Bone marrow (tissue), 2 donors: ENCODE measurements at regions not wholly inside any gene's neighbourhood (a gene's known extent, or its start where the extent isn't known, plus 50 kb on each side); places are given as distances from the start of the nearest gene placed in this dataset.

Experiments
- DNase-seq, 2 donors: peaks; one replicate each; lab custom pipeline; 2025; lab: John Stamatoyannopoulos, UW

DNA sequence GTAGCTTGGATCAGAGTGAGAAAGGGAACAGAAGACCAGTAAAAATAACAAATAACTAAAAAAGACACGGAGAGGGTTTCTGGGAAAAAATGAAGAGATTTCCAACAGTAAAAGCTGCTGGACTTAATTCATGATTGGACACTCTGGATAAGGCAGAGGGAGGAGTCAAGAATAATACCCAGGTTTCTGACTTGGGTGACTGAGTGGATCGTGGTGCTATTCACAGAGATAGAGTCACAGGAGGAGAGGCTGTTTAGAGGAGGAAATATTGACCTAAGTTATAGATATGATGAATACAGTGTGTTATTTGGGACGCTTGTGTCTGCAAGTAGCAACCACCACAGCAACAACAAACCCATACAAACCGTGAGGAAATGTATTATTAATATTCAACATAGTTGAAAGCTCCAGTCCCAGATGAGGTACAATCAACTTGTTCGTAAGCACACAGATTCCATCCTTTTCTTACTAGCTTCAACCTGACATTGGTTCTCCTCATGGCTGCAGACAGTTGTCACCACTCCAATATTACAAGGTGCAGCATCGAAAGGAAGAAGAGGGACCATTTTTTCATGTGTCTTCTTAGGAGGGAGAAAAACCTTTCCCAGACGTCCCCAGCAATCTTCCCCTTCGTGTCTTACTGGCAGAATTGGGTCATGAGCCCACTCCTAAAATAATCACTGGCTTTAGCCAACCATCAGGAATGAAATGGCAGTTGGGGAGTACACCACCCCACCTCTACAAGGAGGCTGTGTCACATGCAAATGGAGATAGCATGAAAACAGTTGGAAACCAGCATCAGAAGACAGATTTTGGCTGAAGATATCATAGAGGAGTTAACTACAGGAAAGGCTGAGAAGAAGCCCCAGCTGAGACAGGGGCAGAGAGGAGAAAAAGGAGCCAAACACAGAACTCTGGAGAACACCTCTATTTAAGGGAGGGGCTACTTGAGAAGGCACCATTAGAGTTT lies 387.8 kb downstream of the SHQ1 start:
- DNase-seq: no peak

DNA sequence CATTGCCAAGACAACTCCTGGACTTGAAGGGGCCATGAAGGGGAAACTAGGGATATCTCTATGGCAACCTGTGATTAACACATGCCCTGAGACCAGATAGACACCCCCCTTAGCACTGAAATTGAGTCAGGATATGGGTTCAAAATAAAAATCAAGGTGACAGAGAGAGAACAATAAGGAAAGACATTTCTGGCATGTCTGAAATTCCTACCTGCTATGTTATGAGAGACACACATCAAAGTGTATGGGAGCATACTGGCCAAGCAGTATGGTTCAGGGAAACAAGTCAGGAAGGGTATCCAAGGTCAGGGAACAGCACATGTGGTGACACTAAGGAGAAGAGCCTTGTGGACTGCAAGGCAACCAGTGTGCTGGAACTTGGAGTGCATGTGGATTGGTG lies 388.7 kb downstream of the SHQ1 start:
- no peak for DNase-seq

GRCh38 chr3:72458375-72458774 lies 389.9 kb downstream of the SHQ1 start:
- DNase-seq: no peak

DNA sequence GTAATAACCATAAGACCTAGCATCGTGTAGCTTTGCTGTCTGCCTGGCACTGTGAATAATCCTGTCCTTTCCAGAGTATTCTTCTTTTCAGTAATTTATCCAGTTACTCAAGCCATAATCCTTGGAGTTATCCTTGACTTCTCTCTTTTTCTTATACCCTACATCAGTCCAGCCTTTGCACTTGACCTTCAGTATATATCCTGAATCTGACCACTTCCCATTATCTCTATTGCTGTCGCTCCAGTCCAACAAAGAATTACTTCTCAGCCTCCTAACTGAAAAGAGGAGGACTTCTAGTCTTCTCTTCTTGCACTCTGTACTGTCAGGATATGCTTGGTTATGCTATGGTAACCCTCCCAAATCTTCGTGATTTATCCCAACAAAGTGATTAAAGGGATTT lies 393.8 kb downstream of the SHQ1 start:
- no peak for DNase-seq

DNA sequence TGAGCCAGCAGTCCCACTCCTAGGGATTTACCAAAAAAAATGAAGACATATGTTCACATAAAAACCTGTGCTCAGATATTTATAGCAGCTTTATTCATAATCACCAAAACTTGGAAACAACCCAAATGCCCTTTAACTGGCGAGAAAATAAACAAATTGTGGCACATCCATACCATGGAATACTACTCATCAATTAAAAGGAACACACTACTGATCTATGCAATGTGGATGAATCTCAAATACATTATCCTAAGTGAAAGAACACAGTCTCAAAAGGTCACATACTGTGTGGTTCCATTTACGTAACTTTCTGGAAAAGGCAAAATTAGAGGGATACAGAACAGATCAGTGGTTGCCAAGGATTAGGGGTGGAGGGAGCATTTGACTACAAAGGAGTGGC lies 394.5 kb downstream of the SHQ1 start:
- DNase-seq: no peak

- DNase-seq: no peak
Observed at GRCh38 chr3:72452745-72453144, 395.5 kb downstream of the SHQ1 start.

DNA sequence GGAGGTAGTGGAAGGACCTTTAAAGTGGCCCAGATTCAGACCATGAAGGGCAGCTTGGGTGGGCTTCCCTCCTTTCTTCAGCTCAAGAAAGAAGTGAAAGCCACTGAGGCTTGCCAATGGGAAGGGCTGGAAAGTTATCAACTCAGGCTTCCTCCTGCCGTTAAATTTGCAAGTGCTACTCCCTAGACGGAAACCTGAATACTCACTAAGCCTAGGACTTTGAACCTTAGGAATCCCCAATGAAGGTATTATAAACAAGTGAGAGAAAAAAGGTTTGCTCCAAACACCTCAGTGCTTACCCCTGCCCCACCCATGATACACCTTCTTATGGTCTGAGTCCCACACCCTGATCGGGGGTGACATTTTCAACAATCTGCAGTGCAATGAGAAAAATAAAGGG lies 396.4 kb downstream of the SHQ1 start:
- DNase-seq: no peak

DNA sequence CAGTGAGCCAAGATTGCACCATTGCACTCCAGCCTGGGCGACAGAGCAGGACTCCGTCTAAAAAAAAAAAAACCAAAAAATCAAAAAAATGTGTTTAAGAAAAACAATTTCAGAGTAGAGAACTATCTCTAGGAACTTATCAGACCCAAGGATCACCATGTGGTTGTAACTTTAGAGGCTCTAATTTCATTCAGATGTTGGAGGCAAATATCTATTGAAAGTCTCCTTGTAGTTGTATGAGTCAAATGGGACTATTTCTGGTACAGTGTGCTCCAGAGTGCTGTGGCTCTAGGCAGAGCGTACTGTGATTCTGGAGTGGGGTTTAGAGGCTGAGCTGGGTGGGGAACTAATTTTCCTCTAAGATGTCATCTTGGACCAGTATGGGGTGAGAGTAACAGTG lies 398.7 kb downstream of the SHQ1 start:
- DNase-seq: no peak

- no peak for DNase-seq
Observed at GRCh38 chr3:72448858-72449257, 399.4 kb downstream of the SHQ1 start.

DNA sequence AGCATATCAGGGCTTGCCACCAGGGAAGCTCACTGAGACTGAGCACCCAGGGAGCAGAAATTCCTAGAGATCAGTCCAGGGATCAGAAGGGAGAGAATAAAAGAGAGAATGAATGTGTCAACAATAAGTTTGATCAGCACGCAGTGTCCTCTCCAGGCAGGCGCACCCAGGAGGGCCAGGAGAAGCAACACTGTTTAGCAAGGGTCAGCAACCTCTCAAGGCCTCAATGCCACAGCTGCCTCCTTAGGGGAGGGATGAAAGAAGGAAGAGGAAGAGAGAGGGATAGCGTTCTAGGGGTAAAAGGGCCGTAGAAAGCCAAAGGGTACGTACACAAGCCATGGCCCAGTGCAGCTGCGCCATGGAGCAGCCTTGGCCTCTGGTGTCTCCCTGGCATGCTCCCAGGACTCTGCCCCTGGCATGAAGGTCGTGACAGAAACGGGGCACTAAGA lies 399.8 kb downstream of the SHQ1 start:
- DNase-seq: no peak

GRCh38 chr3:72447059-72447946 lies 400.9 kb downstream of the SHQ1 start:
- DNase-seq: peak; percentile 73 to 83

DNA sequence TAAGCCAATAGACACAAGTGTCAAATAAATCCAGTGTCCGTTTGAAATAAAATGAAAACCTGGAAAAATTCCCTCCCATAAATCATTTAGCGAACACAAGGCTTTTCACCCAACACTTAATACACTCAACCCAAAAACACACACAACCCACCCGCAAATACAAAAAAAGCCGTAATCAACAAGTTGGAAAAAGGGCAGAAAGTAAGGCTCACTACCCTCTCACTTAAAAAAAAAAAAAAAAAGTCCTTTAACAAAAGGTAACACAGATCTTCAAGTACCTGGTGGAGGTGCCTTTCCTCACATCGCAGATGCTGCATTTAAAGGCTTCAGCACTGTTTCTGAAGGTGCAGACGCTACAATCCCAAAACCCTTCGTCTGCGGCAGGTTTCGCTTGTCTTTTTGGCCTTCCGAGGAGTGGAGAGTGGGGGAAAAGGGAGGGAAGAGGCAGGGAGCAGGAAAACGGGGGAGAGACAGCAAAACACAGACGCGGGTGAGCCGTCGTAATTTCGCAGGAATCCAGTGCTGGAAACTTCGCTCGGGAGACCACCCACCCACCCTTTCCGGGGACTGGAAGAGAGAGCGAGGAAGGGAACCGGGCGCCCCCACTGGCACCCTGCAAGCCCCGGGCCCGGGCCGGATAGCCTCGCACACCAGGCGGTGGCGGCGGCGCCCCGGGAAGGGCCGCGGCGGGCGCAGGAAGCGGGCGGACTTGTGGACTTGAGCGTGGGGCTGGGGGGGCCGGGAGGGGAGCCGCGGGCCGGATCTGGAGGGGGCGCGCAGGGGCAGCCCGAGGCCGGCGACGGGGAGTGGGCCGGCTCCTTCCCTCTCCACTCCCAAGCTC lies 401.8 kb downstream of the SHQ1 start, which contains the start of gene RYBP:
Gene RYBP, minus strand, starts transcription at position 404 of the 841 bp plus-strand sequence.
- DNase-seq: peak in 1 of 2 donors; percentile 54

- no peak for DNase-seq
Observed at GRCh38 chr3:72445827-72446217, 402.4 kb downstream of the SHQ1 start.

GRCh38 chr3:72444656-72445223 lies 403.5 kb downstream of the SHQ1 start:
- no peak for DNase-seq

- no peak for DNase-seq
Observed at GRCh38 chr3:72442759-72443158, 405.5 kb downstream of the SHQ1 start.

DNA sequence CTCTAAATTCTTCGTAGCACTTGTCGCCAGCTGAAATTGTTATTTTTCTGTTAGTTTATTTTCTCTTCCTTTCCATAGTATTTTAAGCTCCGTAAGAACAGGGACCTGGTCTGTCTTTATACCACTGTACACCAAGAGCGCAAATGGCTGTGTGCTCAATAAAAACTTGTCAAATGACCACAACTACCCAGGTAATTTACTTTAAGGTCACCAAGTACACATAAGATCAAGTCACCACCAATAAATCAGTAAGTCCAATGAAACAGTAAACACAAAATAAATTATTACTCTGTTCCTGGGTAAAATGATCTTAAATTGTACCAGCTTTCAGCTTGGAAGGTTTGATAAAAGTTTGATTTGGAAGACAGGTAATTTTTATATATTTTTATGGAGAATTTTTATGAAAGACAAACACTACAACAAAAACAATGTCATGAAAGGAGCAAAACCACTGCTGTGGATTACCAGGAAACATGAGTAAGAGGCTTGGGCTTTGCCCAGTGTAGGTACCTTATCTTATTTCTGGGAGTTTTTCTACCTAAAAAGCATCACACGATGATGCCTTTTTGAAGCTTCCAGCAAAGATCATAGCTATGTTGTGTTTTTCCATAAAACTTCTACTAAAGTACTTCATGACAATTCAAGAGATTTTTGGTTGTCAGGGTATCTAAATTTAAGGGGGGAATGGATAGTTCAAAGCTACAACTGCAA lies 406.8 kb downstream of the SHQ1 start:
- no peak for DNase-seq

GRCh38 chr3:72440491-72440890 lies 407.8 kb downstream of the SHQ1 start:
- DNase-seq: no peak

GRCh38 chr3:72439321-72440183 lies 408.7 kb downstream of the SHQ1 start:
- DNase-seq: no peak

DNA sequence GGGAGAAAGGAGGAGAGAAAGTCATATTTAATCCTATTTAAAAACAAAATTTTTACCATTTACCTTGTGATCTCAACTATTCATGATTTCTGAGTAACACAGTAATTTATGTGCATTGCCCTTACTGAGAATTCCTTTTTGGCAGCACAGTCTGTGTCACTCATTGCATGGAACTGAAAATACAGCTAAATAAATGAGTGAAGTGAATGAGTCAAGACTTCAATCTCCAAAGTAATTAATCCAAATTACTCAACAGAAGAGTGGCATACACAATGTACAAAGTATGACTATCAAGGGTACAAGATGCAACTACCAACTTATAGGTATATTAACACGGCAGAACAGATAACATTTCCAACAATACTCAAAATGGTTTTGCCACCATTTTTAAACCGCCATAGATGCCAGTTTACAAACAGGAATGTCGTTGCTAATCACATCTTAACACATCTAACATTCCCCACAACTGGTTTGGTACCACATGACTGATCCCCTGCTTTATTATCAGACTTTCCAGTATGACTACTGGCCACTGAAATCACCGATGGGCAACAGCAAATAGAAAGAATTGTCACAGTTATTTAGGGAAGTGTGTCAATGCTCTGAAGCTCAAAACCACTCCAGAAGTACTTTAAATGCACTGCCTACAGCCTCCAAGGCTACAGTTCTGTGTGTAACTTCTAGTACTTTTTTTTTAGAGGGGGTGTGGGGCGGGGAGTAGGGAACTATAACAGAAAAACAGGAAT lies 410.4 kb downstream of the SHQ1 start:
- DNase-seq: no peak
